HG03097 (cell line): ENCODE measurements at regions not wholly inside any gene's neighbourhood (a gene's known extent, or its start where the extent isn't known, plus 50 kb on each side); places are given as distances from the start of the nearest gene placed in this dataset.

Experiments
- ATAC-seq: cut with Tn5 transposase; IDR thresholded peaks from one replicate; pipeline ENCODE4 v1.9.1; 2021; ENCODE audit not compliant: unreplicated experiment, low FRiP score

DNA sequence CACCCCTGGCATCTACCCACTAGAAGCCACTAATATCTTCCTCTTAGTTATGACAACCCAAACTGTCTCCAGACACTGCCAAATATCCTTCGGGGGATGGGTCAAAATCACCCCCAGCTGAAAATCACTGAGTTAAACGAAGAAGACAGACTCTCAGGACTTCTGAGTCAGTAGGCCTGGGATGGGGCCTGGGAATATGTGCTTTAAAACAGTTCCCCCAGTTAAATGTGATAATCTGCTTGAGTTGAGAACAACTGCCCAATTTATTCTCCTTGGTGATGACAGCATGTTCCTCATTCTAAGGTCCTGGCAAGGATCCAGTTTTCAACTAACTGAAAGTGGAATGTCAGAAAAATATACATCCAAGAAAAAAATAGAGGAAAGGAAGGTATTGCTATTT is 52.4 kb downstream of the CBLL2 start:
- ATAC-seq, result no peak

- no peak for ATAC-seq
Observed at GRCh38 chrX:22329783-22330182, 57.1 kb downstream of the CBLL2 start.

- ATAC-seq, result no peak
Observed at GRCh38 chrX:22338740-22339139, 66.0 kb downstream of the CBLL2 start.

DNA sequence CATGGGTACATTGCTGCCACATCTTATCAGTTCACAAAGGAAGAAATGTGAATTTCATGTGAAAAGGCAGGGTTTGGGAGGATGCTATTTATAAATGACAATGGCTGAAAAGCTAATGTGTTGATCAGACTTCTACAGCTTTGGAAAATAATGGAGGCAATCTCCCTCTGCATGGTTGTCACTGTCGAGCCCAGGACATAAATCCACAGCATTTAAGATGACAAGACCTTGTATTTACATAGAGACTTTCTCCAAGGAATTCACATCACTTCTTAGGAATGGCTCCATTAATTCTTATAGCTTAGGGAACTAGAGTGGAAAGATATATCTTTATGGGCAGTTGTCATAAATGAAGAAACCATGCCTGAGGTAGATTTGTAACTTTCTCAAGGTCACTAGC is 66.7 kb downstream of the CBLL2 start:
- ATAC-seq, result no peak

GRCh38 chrX:22340022-22340616 is 67.4 kb downstream of the CBLL2 start:
- ATAC-seq, result no peak

DNA sequence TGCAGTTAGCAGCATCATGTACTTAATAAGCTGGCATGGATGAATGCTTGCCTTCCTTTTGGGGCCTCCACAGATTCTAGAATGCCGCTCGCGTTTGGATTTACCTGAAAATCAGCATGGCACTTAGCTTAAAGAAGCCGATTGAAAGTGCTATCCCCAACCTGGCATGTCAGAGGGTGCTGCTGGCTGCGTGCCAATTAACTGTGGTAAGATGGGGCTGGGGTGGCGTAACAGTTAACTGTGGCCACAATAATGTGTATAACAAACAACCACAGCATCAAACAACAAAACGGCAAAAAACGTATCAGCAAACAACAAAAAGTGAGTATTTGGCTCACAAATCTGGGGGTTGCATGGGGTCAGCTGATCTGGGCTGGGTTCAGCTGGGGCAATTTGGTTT is 70.5 kb downstream of the CBLL2 start:
- no peak for ATAC-seq

- ATAC-seq, result peak; percentile 94
Observed at GRCh38 chrX:22345884-22346283, 73.2 kb downstream of the CBLL2 start.

- no peak for ATAC-seq
Observed at GRCh38 chrX:22347491-22347890, 74.8 kb downstream of the CBLL2 start.

DNA sequence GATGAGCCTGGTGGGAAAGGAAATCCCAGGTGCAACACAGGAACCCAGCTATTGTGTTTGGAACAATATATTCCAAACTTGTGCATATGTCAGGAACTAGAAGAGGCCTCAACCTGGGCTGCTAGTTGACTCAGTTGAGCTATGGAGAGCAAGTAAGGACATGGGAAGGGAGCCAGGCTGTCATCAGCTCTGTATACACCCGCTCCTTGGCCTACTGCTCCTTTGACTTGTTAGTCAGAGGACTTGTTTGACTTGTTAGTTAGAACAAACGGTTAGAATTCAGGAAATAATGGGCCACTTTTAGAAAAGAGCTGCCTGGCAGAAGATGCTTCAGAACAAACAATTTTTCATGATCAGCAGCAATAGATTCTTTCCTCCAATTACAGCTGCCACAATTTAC is 76.4 kb downstream of the CBLL2 start:
- ATAC-seq, result no peak

DNA sequence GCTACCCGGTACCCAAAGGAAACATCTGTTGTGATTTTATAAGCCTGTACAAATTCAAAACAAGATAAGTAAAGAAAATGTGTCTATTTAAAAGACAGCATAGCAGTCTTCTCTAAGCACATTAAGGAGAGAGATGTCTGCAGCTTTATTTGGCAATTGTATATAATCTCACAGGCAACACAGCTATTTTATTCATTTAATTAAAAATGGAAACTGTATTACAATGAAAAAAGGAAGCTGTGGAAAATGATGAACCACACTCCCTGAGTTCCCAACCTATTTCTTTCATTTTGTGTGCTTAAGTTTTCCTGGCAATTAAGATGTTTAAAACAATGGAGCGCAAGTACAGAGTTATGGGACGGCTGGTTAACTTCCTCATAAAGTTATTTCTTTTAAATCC is 78.4 kb downstream of the CBLL2 start:
- ATAC-seq, result no peak

DNA sequence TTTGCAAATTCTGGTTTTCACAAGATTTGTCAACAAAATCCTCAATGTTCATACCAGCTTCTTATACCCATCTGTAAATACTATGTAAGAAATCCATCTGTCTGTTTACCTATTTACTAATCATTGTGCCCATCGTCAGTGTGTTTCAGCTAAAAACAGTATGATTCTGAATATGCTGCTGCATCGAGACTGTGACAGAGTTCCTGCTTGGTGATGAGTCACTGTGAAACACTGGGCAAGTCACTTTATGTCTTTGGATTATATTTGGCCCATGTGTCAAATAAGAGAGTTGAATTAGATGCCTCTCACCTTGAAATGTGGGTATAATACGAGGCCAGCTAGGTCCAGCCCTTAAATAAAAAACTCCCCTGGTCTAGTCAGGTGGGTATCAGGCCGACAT is 79.3 kb downstream of the CBLL2 start:
- ATAC-seq, result no peak

DNA sequence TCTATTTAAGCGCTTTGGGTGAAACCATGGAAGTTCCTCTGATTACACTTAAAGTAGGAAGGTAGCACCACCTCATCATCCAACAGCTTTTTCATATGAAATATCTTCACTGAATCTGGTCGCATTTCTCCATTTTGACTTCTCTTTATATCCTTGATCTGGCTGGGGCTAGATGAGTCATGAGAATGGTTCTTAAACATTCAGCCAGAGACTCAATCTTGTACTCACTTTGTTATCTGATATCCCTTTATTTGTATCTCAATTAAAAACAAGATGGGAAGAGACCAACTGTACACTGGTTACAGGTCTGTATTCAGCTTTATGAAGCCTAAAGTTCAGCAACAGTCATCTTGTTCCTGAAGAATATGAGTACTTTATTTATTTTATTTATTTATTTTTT is 84.9 kb downstream of the CBLL2 start:
- ATAC-seq, result no peak

DNA sequence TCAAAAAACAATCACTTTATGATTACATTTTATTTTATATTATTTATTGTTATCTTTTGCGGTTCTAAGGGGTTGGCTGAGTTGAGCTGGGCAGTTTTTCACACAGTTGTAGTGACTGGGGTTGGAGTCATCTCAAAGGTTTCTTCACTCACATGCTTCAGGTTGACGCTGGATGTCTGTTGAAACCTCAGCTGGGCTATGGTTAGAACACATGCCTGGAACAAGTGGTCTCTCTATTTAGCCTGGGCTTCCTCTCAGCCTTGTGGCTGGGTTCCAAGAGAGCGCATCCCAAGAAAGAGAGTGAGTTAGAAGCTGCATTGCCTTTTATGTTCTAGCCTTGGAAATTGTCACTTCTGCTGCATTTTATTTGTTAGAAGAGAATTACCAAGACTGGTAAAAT is 87.4 kb downstream of the CBLL2 start:
- no peak for ATAC-seq

GRCh38 chrX:22365460-22365859 is 92.7 kb downstream of the CBLL2 start:
- no peak for ATAC-seq

GRCh38 chrX:22366166-22366702 is 93.5 kb downstream of the CBLL2 start:
- ATAC-seq, result no peak

- ATAC-seq, result no peak
Observed at GRCh38 chrX:22366906-22367305, 94.2 kb downstream of the CBLL2 start.

- no peak for ATAC-seq
Observed at GRCh38 chrX:22373094-22373493, 100.4 kb downstream of the CBLL2 start.

DNA sequence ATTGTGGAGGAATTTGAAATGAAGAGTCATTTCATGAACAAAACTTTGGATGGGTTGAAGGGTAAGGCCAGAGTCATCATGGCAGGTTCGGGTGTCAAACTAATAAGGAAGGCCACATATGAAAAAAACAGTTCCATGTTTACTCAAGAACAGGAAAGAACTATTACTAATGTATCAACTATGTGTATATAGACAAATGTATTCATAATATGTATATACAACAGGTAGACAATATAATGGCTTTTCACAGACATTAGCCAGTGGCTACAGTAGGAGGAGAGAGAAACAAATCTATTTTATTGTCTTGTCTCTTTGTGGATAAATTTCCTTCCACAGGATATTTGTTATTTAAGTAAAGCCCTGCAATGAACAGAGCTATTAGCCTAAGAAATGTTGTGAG is 101.1 kb downstream of the CBLL2 start:
- no peak for ATAC-seq

DNA sequence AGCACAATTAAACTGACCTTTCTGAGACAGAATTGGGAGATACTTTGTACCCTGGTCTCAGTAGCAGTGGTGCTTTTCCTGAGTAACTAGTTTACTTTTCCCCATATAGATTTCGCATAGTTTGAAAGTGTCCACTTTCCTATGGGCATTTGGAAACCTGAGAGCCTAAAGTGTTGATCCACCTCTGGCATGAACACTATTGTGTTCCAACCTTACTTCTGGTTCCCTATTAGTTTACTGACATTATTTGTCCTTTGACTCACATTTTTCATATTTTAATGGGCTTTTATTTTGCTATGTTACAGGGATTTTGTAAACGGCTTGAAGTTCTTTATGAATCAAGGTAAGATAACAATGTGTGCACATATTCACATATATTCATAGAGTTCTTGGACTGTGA is 103.7 kb downstream of the CBLL2 start:
- no peak for ATAC-seq

- ATAC-seq, result no peak
Observed at GRCh38 chrX:22378296-22378695, 105.6 kb downstream of the CBLL2 start.

GRCh38 chrX:22383988-22384387 is 111.3 kb downstream of the CBLL2 start:
- ATAC-seq, result no peak

GRCh38 chrX:22389556-22390179 is 117.0 kb downstream of the CBLL2 start:
- ATAC-seq, result no peak
